Type B pancreatic cell (in vitro differentiated cells): ENCODE measurements at regions not wholly inside any gene's neighbourhood (a gene's known extent, or its start where the extent isn't known, plus 50 kb on each side); places are given as distances from the start of the nearest gene placed in this dataset.

ENCODE experiments used
- DNase-seq: peaks from one replicate; pipeline ENCODE4 v3.0.0; 2021; ENCODE audit warnings: mixed read lengths; ENCODE audit not compliant: unreplicated experiment; ENCODE audit errors: extremely low spot score
- H3K27ac Mint-ChIP-seq: 2 replicates; pipeline ENCODE4 v1.8.0; 2021; ENCODE audit warnings: mild to moderate bottlenecking, mixed read lengths
- H3K27me3 Mint-ChIP-seq: 2 replicates; pipeline ENCODE4 v1.8.0; 2021; ENCODE audit warnings: mixed read lengths
- H3K36me3 Mint-ChIP-seq: 2 replicates; pipeline ENCODE4 v1.8.0; 2021; ENCODE audit warnings: mixed read lengths
- H3K4me1 Mint-ChIP-seq: one replicate; pipeline ENCODE4 v1.8.0; 2021; ENCODE audit warnings: mixed read lengths; ENCODE audit not compliant: unreplicated experiment
- H3K4me3 Mint-ChIP-seq: 2 replicates; pipeline ENCODE4 v1.8.0; 2021; ENCODE audit warnings: mild to moderate bottlenecking, mixed read lengths
- H3K9me3 Mint-ChIP-seq: 2 replicates; pipeline ENCODE4 v1.8.0; 2021; ENCODE audit warnings: mixed read lengths
- CTCF ChIP-seq: fragments of 200-600 bp; sonication (generic); conservative IDR thresholded peaks from 2 replicates; pipeline ENCODE4 v1.5.0; 2021; ENCODE audit warnings: antibody characterized with exemption, mild to moderate bottlenecking

GRCh38 chr9:105828171-105828570, 133.8 kb downstream of the TMEM38B start:
- H3K27me3 Mint-ChIP-seq = peaks cover 5% of the 10 kb centered on the region
- no peak overlapping the region for H3K27ac Mint-ChIP-seq
- peaks cover 6% of the 10 kb centered on the region for H3K9me3 Mint-ChIP-seq
- H3K36me3 Mint-ChIP-seq = no peaks in the 10 kb centered on the region
- no peak overlapping the region for H3K4me3 Mint-ChIP-seq
- no peaks in the 10 kb centered on the region for H3K4me1 Mint-ChIP-seq
- TF ChIP-seq CTCF = no peak
- no peak for DNase-seq

DNA sequence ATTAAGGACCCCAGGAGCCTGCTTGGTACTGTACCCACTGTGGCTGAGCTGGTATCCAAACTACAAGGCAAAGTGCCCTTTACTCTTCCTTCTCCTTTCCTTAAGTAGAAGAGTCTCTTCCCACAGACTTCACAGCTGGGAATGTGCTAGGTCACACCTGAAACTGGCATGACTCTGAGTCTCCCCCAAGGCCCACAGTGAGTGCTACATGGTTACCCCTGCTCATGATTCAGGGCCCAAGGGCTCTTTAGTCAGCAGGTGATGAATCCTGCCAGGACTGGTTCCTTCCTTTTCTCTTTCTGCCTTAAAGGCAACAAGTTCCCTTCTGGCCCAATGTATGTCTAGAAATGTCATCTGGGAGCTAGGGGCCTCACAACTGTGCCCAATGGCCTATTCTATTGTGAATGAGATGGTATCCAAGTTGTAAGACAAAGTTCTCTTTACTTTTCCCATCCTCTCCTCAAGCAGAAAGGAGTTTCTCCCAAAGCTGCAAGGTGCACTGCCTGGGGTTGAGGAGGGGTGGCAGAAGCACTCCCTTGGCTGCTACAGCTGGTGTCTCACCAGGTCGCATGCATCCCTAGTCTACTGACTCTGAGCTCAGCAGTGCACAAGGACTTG, 134.4 kb downstream of the TMEM38B start:
- Mint-ChIP-seq H3K36me3 (no peaks in the 10 kb centered on the region), H3K27ac (no peak overlapping the region), H3K27me3 (no peaks in the 10 kb centered on the region), H3K4me1 (no peaks in the 10 kb centered on the region), H3K9me3 (peaks cover under 1% of the 10 kb centered on the region), H3K4me3 (no peak overlapping the region)
- no peak for DNase-seq
- TF ChIP-seq CTCF = no peak

- Mint-ChIP-seq H3K4me3 (no peak overlapping the region), H3K27me3 (no peaks in the 10 kb centered on the region)
- DNase-seq = no peak
Measured at GRCh38 chr9:105830461-105830860, 136.1 kb downstream of the TMEM38B start.

GRCh38 chr9:105832096-105832710, 137.9 kb downstream of the TMEM38B start:
- Mint-ChIP-seq H3K9me3 (no peaks in the 10 kb centered on the region), H3K4me1 (peaks cover 15% of the 10 kb centered on the region), H3K36me3 (no peaks in the 10 kb centered on the region), H3K27ac (no peak overlapping the region), H3K27me3 (no peaks in the 10 kb centered on the region), H3K4me3 (no peak overlapping the region)
- TF ChIP-seq CTCF = no peak
- DNase-seq = no peak

More at GRCh38 chr9:105830461-105830860, 136.1 kb downstream of the TMEM38B start:
- no peak for TF ChIP-seq CTCF
- Mint-ChIP-seq H3K36me3 (no peaks in the 10 kb centered on the region), H3K9me3 (no peaks in the 10 kb centered on the region), H3K4me1 (no peaks in the 10 kb centered on the region), H3K27ac (no peak overlapping the region)

- H3K36me3 Mint-ChIP-seq = no peaks in the 10 kb centered on the region
- no peaks in the 10 kb centered on the region for H3K9me3 Mint-ChIP-seq
- no peak for TF ChIP-seq CTCF
- H3K4me1 Mint-ChIP-seq = peaks cover 15% of the 10 kb centered on the region
- no peak for DNase-seq
- no peak overlapping the region for H3K27ac Mint-ChIP-seq
- H3K4me3 Mint-ChIP-seq = no peak overlapping the region
- no peaks in the 10 kb centered on the region for H3K27me3 Mint-ChIP-seq
Measured at GRCh38 chr9:105833271-105833975, 139.1 kb downstream of the TMEM38B start.
